ENCODE measurements at regions not wholly inside any gene's neighbourhood (a gene's known extent, or its start where the extent isn't known, plus 50 kb on each side); places are given as distances from the start of the nearest gene placed in this dataset.
"Not testable (repeated sequence)": the region's sequence is repeated elsewhere in the genome, so short reads cannot be mapped to it uniquely, and the experiment has no call there.

DNA sequence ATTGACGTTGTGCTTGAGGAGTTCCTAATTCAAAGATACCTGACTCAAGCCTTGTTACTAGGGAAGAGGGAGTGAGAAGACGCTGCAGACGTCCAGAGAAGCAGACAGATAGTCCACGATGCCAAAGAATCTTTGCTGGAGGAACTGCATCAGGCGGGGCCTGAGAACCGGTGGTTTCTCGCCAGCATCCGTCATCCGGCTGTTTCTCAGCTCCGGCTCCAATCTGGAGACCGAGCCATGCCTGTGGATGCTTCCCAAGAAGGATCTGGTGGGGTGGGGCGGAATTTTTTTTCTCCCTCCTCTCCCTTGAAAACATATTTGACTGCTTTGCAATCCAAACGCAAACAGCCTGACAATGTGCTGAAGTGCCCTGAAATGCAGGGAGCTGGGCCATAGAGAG is 125.8 kb upstream of the SRSF6 start:
- H3K36me3 ChIP-seq (ENCODE audit: insufficient read depth, low read length) = no peaks in the 10 kb centered on the region

GRCh38 chr20:43328697-43329096 is 129.0 kb upstream of the SRSF6 start:
- Histone ChIP-seq H3K36me3 (ENCODE audit: insufficient read depth, low read length) (no peaks in the 10 kb centered on the region), H3K4me2 (ENCODE audit: low read length) (no peak overlapping the region), H3K4me1 (ENCODE audit: insufficient read depth, low read length, severe bottlenecking) (no peaks in the 10 kb centered on the region), H3K9me2 (ENCODE audit: low read depth, low read length) (no peaks in the 10 kb centered on the region), H3K4me3 (ENCODE audit: low read depth, low read length, poor library complexity, severe bottlenecking) (no peak overlapping the region), H4K20me1 (ENCODE audit: insufficient read depth, low read length) (no peaks in the 10 kb centered on the region), H3K79me2 (ENCODE audit: insufficient read depth, low read length) (no peaks in the 10 kb centered on the region), H3K27ac (ENCODE audit: low read depth, low read length, poor library complexity, severe bottlenecking) (no peak overlapping the region), H3K9me3 (ENCODE audit: low read length) (no peaks in the 10 kb centered on the region; the same call in 1 of the 2 replicates), H3K9ac (ENCODE audit: low read length) (no peak overlapping the region), H3F3A (ENCODE audit: insufficient read depth, low read length) (no peaks in the 10 kb centered on the region), H2AFZ (ENCODE audit: low read length) (no peak overlapping the region), H3K27me3 (ENCODE audit: insufficient read depth, low read length) (no peaks in the 10 kb centered on the region)
- no peak for TF ChIP-seq CTCF (IDR thresholded peaks at IDR 0.05; ENCODE audit: low read length)
- no peak for TF ChIP-seq EZH2 (IDR thresholded peaks at IDR 0.05; ENCODE audit: borderline replicate concordance, low read length)

More for the DNA sequence above, 125.8 kb upstream of the SRSF6 start:
- Histone ChIP-seq H3K27me3 (ENCODE audit: insufficient read depth, low read length) (no peaks in the 10 kb centered on the region), H3K79me2 (ENCODE audit: insufficient read depth, low read length) (no peaks in the 10 kb centered on the region), H2AFZ (ENCODE audit: low read length) (no peak overlapping the region), H3K4me3 (ENCODE audit: low read depth, low read length, poor library complexity, severe bottlenecking) (no peak overlapping the region), H3K4me2 (ENCODE audit: low read length) (no peak overlapping the region), H3K4me1 (ENCODE audit: insufficient read depth, low read length, severe bottlenecking) (no peaks in the 10 kb centered on the region), H3K9me2 (ENCODE audit: low read depth, low read length) (no peaks in the 10 kb centered on the region), H3K9ac (ENCODE audit: low read length) (no peak overlapping the region), H4K20me1 (ENCODE audit: insufficient read depth, low read length) (no peaks in the 10 kb centered on the region), H3K9me3 (ENCODE audit: low read length) (peaks cover 4% of the 10 kb centered on the region; the same call in 1 of the 2 replicates), H3K27ac (ENCODE audit: low read depth, low read length, poor library complexity, severe bottlenecking) (no peak overlapping the region), H3F3A (ENCODE audit: insufficient read depth, low read length) (no peaks in the 10 kb centered on the region)
- no peak for TF ChIP-seq CTCF (IDR thresholded peaks at IDR 0.05; ENCODE audit: low read length)
- TF ChIP-seq EZH2 (IDR thresholded peaks at IDR 0.05; ENCODE audit: borderline replicate concordance, low read length) = no peak

DNA sequence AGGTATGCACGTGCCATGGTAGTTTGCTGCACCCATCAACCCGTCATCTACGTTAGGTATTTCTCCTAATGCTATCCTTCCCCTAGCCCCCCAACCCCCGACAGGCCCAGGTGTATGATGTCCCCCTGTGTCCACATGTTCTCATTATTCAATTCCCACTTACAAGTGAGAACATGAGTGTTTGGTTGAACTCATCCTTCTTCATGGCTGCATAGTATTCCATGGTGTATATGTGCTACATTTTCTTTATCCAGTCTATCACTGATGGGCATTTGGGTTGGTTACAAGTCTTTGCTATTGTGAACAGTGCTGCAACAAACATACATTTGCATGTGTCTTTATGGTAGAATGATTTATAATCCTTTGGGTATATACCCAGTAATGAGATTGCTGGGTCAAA is 130.5 kb upstream of the SRSF6 start:
- H3K9ac ChIP-seq (ENCODE audit: low read length); H3K79me2 ChIP-seq (ENCODE audit: insufficient read depth, low read length); H3K27ac ChIP-seq (ENCODE audit: low read depth, low read length, poor library complexity, severe bottlenecking); H3K27me3 ChIP-seq (ENCODE audit: insufficient read depth, low read length); H3K4me1 ChIP-seq (ENCODE audit: insufficient read depth, low read length, severe bottlenecking); H3K9me3 ChIP-seq (ENCODE audit: low read length); H3K4me2 ChIP-seq (ENCODE audit: low read length); H2AFZ ChIP-seq (ENCODE audit: low read length); H4K20me1 ChIP-seq (ENCODE audit: insufficient read depth, low read length); H3K9me2 ChIP-seq (ENCODE audit: low read depth, low read length); H3F3A ChIP-seq (ENCODE audit: insufficient read depth, low read length); H3K36me3 ChIP-seq (ENCODE audit: insufficient read depth, low read length); H3K4me3 ChIP-seq (ENCODE audit: low read depth, low read length, poor library complexity, severe bottlenecking): not testable (repeated sequence)

- Histone ChIP-seq H3K27me3 (ENCODE audit: insufficient read depth, low read length) (no peaks in the 10 kb centered on the region), H4K20me1 (ENCODE audit: insufficient read depth, low read length) (no peaks in the 10 kb centered on the region), H2AFZ (ENCODE audit: low read length) (no peak overlapping the region), H3K9me3 (ENCODE audit: low read length) (no peaks in the 10 kb centered on the region), H3K4me3 (ENCODE audit: low read depth, low read length, poor library complexity, severe bottlenecking) (no peak overlapping the region), H3K9me2 (ENCODE audit: low read depth, low read length) (no peaks in the 10 kb centered on the region), H3K27ac (ENCODE audit: low read depth, low read length, poor library complexity, severe bottlenecking) (no peak overlapping the region), H3K9ac (ENCODE audit: low read length) (no peak overlapping the region), H3K79me2 (ENCODE audit: insufficient read depth, low read length) (no peaks in the 10 kb centered on the region), H3K36me3 (ENCODE audit: insufficient read depth, low read length) (no peaks in the 10 kb centered on the region), H3F3A (ENCODE audit: insufficient read depth, low read length) (no peaks in the 10 kb centered on the region), H3K4me1 (ENCODE audit: insufficient read depth, low read length, severe bottlenecking) (no peaks in the 10 kb centered on the region), H3K4me2 (ENCODE audit: low read length) (no peak overlapping the region)
- no peak for TF ChIP-seq EZH2 (IDR thresholded peaks at IDR 0.05; ENCODE audit: borderline replicate concordance, low read length)
- no peak for TF ChIP-seq CTCF (IDR thresholded peaks at IDR 0.05; ENCODE audit: low read length)
These were observed 131.8 kb upstream of the SRSF6 start for GRCh38 chr20:43325926-43326325.

All from OCI-LY1 (cell line).